ENCODE measurements at regions not wholly inside any gene's neighbourhood (a gene's known extent, or its start where the extent isn't known, plus 50 kb on each side); places are given as distances from the start of the nearest gene placed in this dataset.

DNA sequence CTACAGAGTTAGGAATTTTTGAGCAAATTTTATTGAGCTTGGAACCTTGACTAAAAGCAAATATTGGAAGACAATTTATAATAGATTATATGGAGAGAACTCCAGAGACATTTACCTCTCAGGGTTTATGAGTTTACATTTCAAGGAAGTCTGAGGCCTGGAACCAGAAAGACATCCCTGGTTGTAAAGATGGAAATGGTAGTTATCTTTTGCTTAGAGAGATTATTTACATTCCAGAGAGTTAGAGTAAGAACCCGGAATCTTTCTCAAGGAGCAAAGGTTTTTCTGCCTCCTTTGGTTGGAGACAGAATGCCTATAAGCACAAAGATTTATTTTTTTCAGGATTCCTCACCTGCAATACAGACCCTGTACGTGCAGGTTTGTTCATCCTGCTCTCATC, 458.1 kb downstream of the TBL1XR1 start:
- Histone ChIP-seq H3K4me1 (ENCODE audit: control insufficient read depth, extremely low read depth, insufficient read depth, low read length) (no peaks in the 10 kb centered on the region), H3K79me2 (ENCODE audit: control insufficient read depth, insufficient read depth, low read length) (no peaks in the 10 kb centered on the region), H3K27ac (ENCODE audit: control insufficient read depth, insufficient read depth, low read length) (no peak overlapping the region), H3K36me3 (ENCODE audit: control insufficient read depth in 2 of 2, extremely low read depth in 1 of 2, insufficient read depth in 2 of 2, low read length in 2 of 2) (no peaks in the 10 kb centered on the region), H4K20me1 (ENCODE audit: control insufficient read depth, extremely low read depth, insufficient read depth, low read length) (no peaks in the 10 kb centered on the region), H2AFZ (ENCODE audit: control insufficient read depth, low read length) (no peak overlapping the region), H3K9ac (ENCODE audit: control insufficient read depth, extremely low read depth, insufficient read depth, low read length) (no peak overlapping the region), H3K4me2 (ENCODE audit: control insufficient read depth, extremely low read depth, insufficient read depth, low read depth, low read length) (no peak overlapping the region), H3K4me3 (ENCODE audit: control insufficient read depth in 2 of 3, extremely low read depth in 1 of 3, insufficient read depth in 2 of 3, low read depth in 1 of 3, low read length in 3 of 3) (no peak overlapping the region), H3K9me1 (ENCODE audit: control insufficient read depth, extremely low read depth, insufficient read depth, low read length) (no peaks in the 10 kb centered on the region), H3K27me3 (ENCODE audit: control insufficient read depth, extremely low read depth, insufficient read depth, low read length) (no peaks in the 10 kb centered on the region), H3K9me3 (ENCODE audit: control insufficient read depth, low read depth, low read length) (no peaks in the 10 kb centered on the region)
- FAIRE-seq = no peak
- TF ChIP-seq CTCF (optimal IDR thresholded peaks at IDR 0.05 in 1 of 3, IDR thresholded peaks at IDR 0.05 in 1 of 3, conservative IDR thresholded peaks at IDR 0.05 in 1 of 3; ENCODE audit: extremely low read depth in 1 of 3, insufficient read depth in 2 of 3, low read length in 3 of 3) (no peak), EZH2 (IDR thresholded peaks at IDR 0.05; ENCODE audit: low read length) (no peak)
- no peak for DNase-seq (ENCODE audit: low read depth, low spot score)
- dilution Hi-C loops (cut with MboI; ENCODE audit: extremely low pct_ligation_motif_present, low sequenced_read_pairs) = no loop called here

- H3K79me2 ChIP-seq (ENCODE audit: control insufficient read depth, insufficient read depth, low read length) = no peaks in the 10 kb centered on the region
- no peak for TF ChIP-seq EZH2 (IDR thresholded peaks at IDR 0.05; ENCODE audit: low read length)
- no peak for TF ChIP-seq CTCF (optimal IDR thresholded peaks at IDR 0.05 in 1 of 3, IDR thresholded peaks at IDR 0.05 in 1 of 3, conservative IDR thresholded peaks at IDR 0.05 in 1 of 3; ENCODE audit: extremely low read depth in 1 of 3, insufficient read depth in 2 of 3, low read length in 3 of 3)
- H3K9ac ChIP-seq (ENCODE audit: control insufficient read depth, extremely low read depth, insufficient read depth, low read length) = no peak overlapping the region
- DNase-seq (ENCODE audit: low read depth, low spot score) (no peak), FAIRE-seq (no peak)
- no peak overlapping the region for H3K4me3 ChIP-seq (ENCODE audit: control insufficient read depth in 2 of 3, extremely low read depth in 1 of 3, insufficient read depth in 2 of 3, low read depth in 1 of 3, low read length in 3 of 3)
- no peaks in the 10 kb centered on the region for H3K9me3 ChIP-seq (ENCODE audit: control insufficient read depth, low read depth, low read length)
- no peak overlapping the region for H3K27ac ChIP-seq (ENCODE audit: control insufficient read depth, insufficient read depth, low read length)
- H3K4me1 ChIP-seq (ENCODE audit: control insufficient read depth, extremely low read depth, insufficient read depth, low read length) = no peaks in the 10 kb centered on the region
- no peaks in the 10 kb centered on the region for H3K9me1 ChIP-seq (ENCODE audit: control insufficient read depth, extremely low read depth, insufficient read depth, low read length)
- H3K36me3 ChIP-seq (ENCODE audit: control insufficient read depth in 2 of 2, extremely low read depth in 1 of 2, insufficient read depth in 2 of 2, low read length in 2 of 2) = no peaks in the 10 kb centered on the region
- H4K20me1 ChIP-seq (ENCODE audit: control insufficient read depth, extremely low read depth, insufficient read depth, low read length) = no peaks in the 10 kb centered on the region
- H3K27me3 ChIP-seq (ENCODE audit: control insufficient read depth, extremely low read depth, insufficient read depth, low read length) = no peaks in the 10 kb centered on the region
- dilution Hi-C loops (cut with MboI; ENCODE audit: extremely low pct_ligation_motif_present, low sequenced_read_pairs) = no loop called here
- no peak overlapping the region for H2AFZ ChIP-seq (ENCODE audit: control insufficient read depth, low read length)
- H3K4me2 ChIP-seq (ENCODE audit: control insufficient read depth, extremely low read depth, insufficient read depth, low read depth, low read length) = no peak overlapping the region
Observed at GRCh38 chr3:176737480-176738110, 459.7 kb downstream of the TBL1XR1 start.
